Nephron progenitor cell (in vitro differentiated cells): ENCODE measurements at regions not wholly inside any gene's neighbourhood (a gene's known extent, or its start where the extent isn't known, plus 50 kb on each side); places are given as distances from the start of the nearest gene placed in this dataset.
"Not testable (repeated sequence)": the region's sequence is repeated elsewhere in the genome, so short reads cannot be mapped to it uniquely, and the experiment has no call there.

Experiments
- DNase-seq: peaks from one replicate; pipeline ENCODE4 v3.0.0; 2021
- H3K27ac Mint-ChIP-seq: 2 replicates; pipeline ENCODE4 v1.8.0; 2021; ENCODE audit warnings: mild to moderate bottlenecking, moderate library complexity, mixed read lengths
- H3K27me3 Mint-ChIP-seq: 2 replicates; pipeline ENCODE4 v1.8.0; 2021; ENCODE audit warnings: mild to moderate bottlenecking, low read depth, mixed read lengths; ENCODE audit not compliant: poor library complexity
- H3K36me3 Mint-ChIP-seq: 2 replicates; pipeline ENCODE4 v1.8.0; 2021; ENCODE audit warnings: low read depth, mixed read lengths
- H3K4me1 Mint-ChIP-seq: 2 replicates; pipeline ENCODE4 v1.8.0; 2021; ENCODE audit warnings: mixed read lengths
- H3K4me3 Mint-ChIP-seq: 2 replicates; pipeline ENCODE4 v1.8.0; 2021; ENCODE audit warnings: mild to moderate bottlenecking, moderate library complexity, mixed read lengths
- H3K9me3 Mint-ChIP-seq: 2 replicates; pipeline ENCODE4 v1.8.0; 2021; ENCODE audit warnings: mild to moderate bottlenecking, moderate library complexity, mixed read lengths
- TF ChIP-seq, protein P1 (sequence below): fragments of 200-600 bp; sonication (generic); IDR thresholded peaks from 2 replicates; pipeline ENCODE4 v1.5.0; 2021; ENCODE audit warnings: antibody characterized with exemption

DNA sequence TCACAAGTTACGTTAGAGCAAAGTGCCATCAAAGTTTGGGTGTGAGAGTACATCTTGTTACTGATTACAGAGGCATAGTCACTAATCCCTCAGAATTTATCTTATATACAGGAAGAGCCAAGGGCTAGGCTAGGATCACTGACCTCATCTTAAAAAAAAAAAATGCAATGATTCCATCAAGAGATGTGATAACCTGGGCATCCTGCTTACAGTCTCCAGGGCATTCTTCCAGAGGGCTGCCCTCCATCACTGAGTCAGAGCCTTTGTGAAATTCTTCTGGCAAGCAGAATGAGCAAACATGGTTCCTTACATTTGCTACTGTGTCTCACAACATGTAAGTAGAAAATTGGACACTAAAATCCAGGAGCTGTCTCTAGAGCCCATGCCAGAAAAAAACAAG, 410.6 kb downstream of the ZFHX3 start:
- H3K27me3 Mint-ChIP-seq: no peaks in the 10 kb centered on the region
- no peak for DNase-seq
- peaks cover 57% of the 10 kb centered on the region for H3K36me3 Mint-ChIP-seq
- peaks cover 82% of the 10 kb centered on the region for H3K9me3 Mint-ChIP-seq
- TF ChIP-seq, protein P1, sequence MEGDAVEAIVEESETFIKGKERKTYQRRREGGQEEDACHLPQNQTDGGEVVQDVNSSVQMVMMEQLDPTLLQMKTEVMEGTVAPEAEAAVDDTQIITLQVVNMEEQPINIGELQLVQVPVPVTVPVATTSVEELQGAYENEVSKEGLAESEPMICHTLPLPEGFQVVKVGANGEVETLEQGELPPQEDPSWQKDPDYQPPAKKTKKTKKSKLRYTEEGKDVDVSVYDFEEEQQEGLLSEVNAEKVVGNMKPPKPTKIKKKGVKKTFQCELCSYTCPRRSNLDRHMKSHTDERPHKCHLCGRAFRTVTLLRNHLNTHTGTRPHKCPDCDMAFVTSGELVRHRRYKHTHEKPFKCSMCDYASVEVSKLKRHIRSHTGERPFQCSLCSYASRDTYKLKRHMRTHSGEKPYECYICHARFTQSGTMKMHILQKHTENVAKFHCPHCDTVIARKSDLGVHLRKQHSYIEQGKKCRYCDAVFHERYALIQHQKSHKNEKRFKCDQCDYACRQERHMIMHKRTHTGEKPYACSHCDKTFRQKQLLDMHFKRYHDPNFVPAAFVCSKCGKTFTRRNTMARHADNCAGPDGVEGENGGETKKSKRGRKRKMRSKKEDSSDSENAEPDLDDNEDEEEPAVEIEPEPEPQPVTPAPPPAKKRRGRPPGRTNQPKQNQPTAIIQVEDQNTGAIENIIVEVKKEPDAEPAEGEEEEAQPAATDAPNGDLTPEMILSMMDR: no peak
- H3K4me3 Mint-ChIP-seq: no peak overlapping the region
- no peaks in the 10 kb centered on the region for H3K4me1 Mint-ChIP-seq
- no peak overlapping the region for H3K27ac Mint-ChIP-seq

- H3K36me3 Mint-ChIP-seq: peaks cover 45% of the 10 kb centered on the region
- H3K9me3 Mint-ChIP-seq: peaks cover 66% of the 10 kb centered on the region
- TF ChIP-seq, protein P1: no peak
- no peak for DNase-seq
- no peaks in the 10 kb centered on the region for H3K4me1 Mint-ChIP-seq
- H3K4me3 Mint-ChIP-seq: no peak overlapping the region
- H3K27ac Mint-ChIP-seq: no peak overlapping the region
- H3K27me3 Mint-ChIP-seq: no peaks in the 10 kb centered on the region
Observed at GRCh38 chr16:72635694-72636093, 412.2 kb downstream of the ZFHX3 start.

GRCh38 chr16:72635104-72635503, 412.8 kb downstream of the ZFHX3 start:
- no peak for DNase-seq
- Mint-ChIP-seq H3K4me1 (no peaks in the 10 kb centered on the region), H3K9me3 (peaks cover 63% of the 10 kb centered on the region), H3K27ac (no peak overlapping the region), H3K27me3 (no peaks in the 10 kb centered on the region), H3K4me3 (no peak overlapping the region), H3K36me3 (peaks cover 43% of the 10 kb centered on the region)
- TF ChIP-seq, protein P1: no peak

DNA sequence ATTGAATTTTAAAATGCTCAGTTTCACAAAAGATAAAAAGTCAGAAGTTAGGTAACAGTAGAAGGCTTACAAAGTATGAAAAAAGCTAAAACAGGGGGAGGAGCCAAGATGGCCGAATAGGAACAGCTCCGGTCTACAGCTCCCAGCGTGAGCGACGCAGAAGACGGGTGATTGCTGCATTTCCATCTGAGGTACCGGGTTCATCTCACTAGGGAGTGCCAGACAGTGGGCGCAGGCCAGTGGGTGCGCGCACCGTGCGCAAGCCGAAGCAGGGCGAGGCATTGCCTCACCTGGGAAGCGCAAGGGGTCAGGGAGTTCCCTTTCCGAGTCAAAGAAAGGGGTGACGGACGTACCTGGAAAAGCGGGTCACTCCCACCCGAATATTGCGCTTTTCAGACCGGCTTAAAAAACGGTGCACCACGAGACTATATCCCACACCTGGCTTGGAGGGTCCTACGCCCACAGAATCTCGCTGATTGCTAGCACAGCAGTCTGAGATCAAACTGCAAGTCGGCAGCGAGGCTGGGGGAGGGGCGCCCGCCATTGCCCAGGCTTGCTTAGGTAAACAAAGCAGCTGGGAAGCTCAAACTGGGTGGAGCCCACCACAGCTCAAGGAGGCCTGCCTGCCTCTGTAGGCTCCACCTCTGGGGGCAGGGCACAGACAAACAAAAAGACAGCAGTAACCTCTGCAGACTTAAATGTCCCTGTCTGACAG, 420.6 kb downstream of the ZFHX3 start:
- peaks cover 26% of the 10 kb centered on the region for H3K36me3 Mint-ChIP-seq
- peaks cover 24% of the 10 kb centered on the region for H3K9me3 Mint-ChIP-seq
- not testable (repeated sequence) for H3K27me3 Mint-ChIP-seq, DNase-seq
- peaks cover 10% of the 10 kb centered on the region for H3K4me1 Mint-ChIP-seq
- peak overlapping the region; percentile 55 for H3K27ac Mint-ChIP-seq
- peak overlapping the region; percentile 85 for H3K4me3 Mint-ChIP-seq

GRCh38 chr16:72626623-72627022, 421.3 kb downstream of the ZFHX3 start:
- H3K27ac Mint-ChIP-seq: peak overlapping the region; percentile 55
- H3K9me3 Mint-ChIP-seq: peaks cover 24% of the 10 kb centered on the region
- DNase-seq: no peak
- H3K36me3 Mint-ChIP-seq: peaks cover 26% of the 10 kb centered on the region
- TF ChIP-seq, protein P1: no peak
- H3K27me3 Mint-ChIP-seq: no peaks in the 10 kb centered on the region
- peaks cover 10% of the 10 kb centered on the region for H3K4me1 Mint-ChIP-seq
- peak overlapping the region; percentile 85 for H3K4me3 Mint-ChIP-seq

- Mint-ChIP-seq H3K9me3 (peaks cover 36% of the 10 kb centered on the region), H3K4me3 (no peak overlapping the region), H3K27me3 (no peaks in the 10 kb centered on the region), H3K27ac (no peak overlapping the region), H3K36me3 (peaks cover 41% of the 10 kb centered on the region), H3K4me1 (peaks cover 12% of the 10 kb centered on the region)
- no peak for DNase-seq
- TF ChIP-seq, protein P1: no peak
Observed at GRCh38 chr16:72621651-72622050, 426.3 kb downstream of the ZFHX3 start.
